ENCODE measurements at regions not wholly inside any gene's neighbourhood (a gene's known extent, or its start where the extent isn't known, plus 50 kb on each side); places are given as distances from the start of the nearest gene placed in this dataset.

- Histone ChIP-seq H3K9me3 (no peaks in the 10 kb centered on the region), H3K27me3 (no peaks in the 10 kb centered on the region), H3K27ac (peak overlapping the region in 2 of 4 donors; percentile 26 to 71), H3K4me3 (peak overlapping the region in 2 of 4 donors; percentile 1 to 4), H3K36me3 (no peaks in the 10 kb centered on the region), H3K4me1 (peaks cover 7 to 9% (median 8%) of the 10 kb centered on the region in 4 donors)
- ATAC-seq (ENCODE audit: low FRiP score in 2 of 2) (peak; percentile 41 to 66), DNase-seq (peak; percentile 64 to 91)
- TF ChIP-seq POLR2AphosphoS5 (IDR thresholded peaks at IDR 0.05) (no peak), CTCF (IDR thresholded peaks at IDR 0.05) (peak; percentile 46 to 82 (median 68)), POLR2A (IDR thresholded peaks at IDR 0.05) (no peak), EP300 (IDR thresholded peaks at IDR 0.05) (no peak)
- 48 to 59% methylated on average over 13 to 21 of the region's 23 CpGs for WGBS, 2 donors
Measured at GRCh38 chr3:126259411-126260391, 79.3 kb upstream of the ALDH1L1 start.

- 56 to 83% methylated on average over 1 of the region's 1 CpG for WGBS, 2 donors
- no peaks in the 10 kb centered on the region for H3K36me3 ChIP-seq
- ATAC-seq (ENCODE audit: low FRiP score in 2 of 2), result no peak
- H3K4me3 ChIP-seq, result no peak overlapping the region
- H3K9me3 ChIP-seq, result no peaks in the 10 kb centered on the region
- no peak for DNase-seq
- H3K27me3 ChIP-seq, result no peaks in the 10 kb centered on the region
- H3K27ac ChIP-seq, result no peak overlapping the region
- TF ChIP-seq CTCF (IDR thresholded peaks at IDR 0.05), result no peak
- no peak for TF ChIP-seq POLR2AphosphoS5 (IDR thresholded peaks at IDR 0.05)
- TF ChIP-seq POLR2A (IDR thresholded peaks at IDR 0.05), result no peak
- TF ChIP-seq EP300 (IDR thresholded peaks at IDR 0.05), result no peak
- H3K4me1 ChIP-seq, result peaks cover 7 to 9% (median 8%) of the 10 kb centered on the region in 4 donors
Measured at GRCh38 chr3:126258670-126259069, 78.3 kb upstream of the ALDH1L1 start.

- no peaks in the 10 kb centered on the region for H3K9me3 ChIP-seq
- ATAC-seq (ENCODE audit: low FRiP score in 2 of 2) (no peak), DNase-seq (no peak)
- H3K4me3 ChIP-seq, result no peak overlapping the region
- no peaks in the 10 kb centered on the region for H3K36me3 ChIP-seq
- H3K4me1 ChIP-seq, result peaks cover 7 to 9% (median 8%) of the 10 kb centered on the region in 4 donors
- TF ChIP-seq POLR2AphosphoS5 (IDR thresholded peaks at IDR 0.05) (no peak), EP300 (IDR thresholded peaks at IDR 0.05) (no peak), POLR2A (IDR thresholded peaks at IDR 0.05) (no peak), CTCF (IDR thresholded peaks at IDR 0.05) (no peak)
- WGBS, 2 donors, result 96 to 98% methylated on average over 3 of the region's 3 CpGs
- no peaks in the 10 kb centered on the region for H3K27me3 ChIP-seq
- no peak overlapping the region for H3K27ac ChIP-seq
Measured at GRCh38 chr3:126257984-126258383, 77.6 kb upstream of the ALDH1L1 start.

- no peak for DNase-seq
- WGBS, 2 donors, result 83 to 93% methylated on average over 5 to 11 of the region's 11 CpGs
Measured at GRCh38 chr3:126257174-126257573, 76.8 kb upstream of the ALDH1L1 start.

More at GRCh38 chr3:126257174-126257573, 76.8 kb upstream of the ALDH1L1 start:
- no peaks in the 10 kb centered on the region for H3K9me3 ChIP-seq
- TF ChIP-seq POLR2A (IDR thresholded peaks at IDR 0.05) (no peak), EP300 (IDR thresholded peaks at IDR 0.05) (no peak), POLR2AphosphoS5 (IDR thresholded peaks at IDR 0.05) (no peak), CTCF (IDR thresholded peaks at IDR 0.05) (no peak)
- no peaks in the 10 kb centered on the region for H3K36me3 ChIP-seq
- H3K4me3 ChIP-seq, result no peak overlapping the region
- peaks cover 7 to 9% (median 8%) of the 10 kb centered on the region in 4 donors for H3K4me1 ChIP-seq
- H3K27ac ChIP-seq, result no peak overlapping the region
- H3K27me3 ChIP-seq, result no peaks in the 10 kb centered on the region
- no peak for ATAC-seq (ENCODE audit: low FRiP score in 2 of 2)

All from upper lobe of left lung (tissue), 6 donors.